ENCODE measurements at regions not wholly inside any gene's neighbourhood (a gene's known extent, or its start where the extent isn't known, plus 50 kb on each side); places are given as distances from the start of the nearest gene placed in this dataset.
A peak's percentile ranks its signal among the peaks of the same experiment; 100 is the strongest.

- TF ChIP-seq CTCF (IDR thresholded peaks at IDR 0.05; ENCODE audit: insufficient read depth, low read length), result no peak
- H3K4me3 ChIP-seq (ENCODE audit: low read depth, low read length), result no peak overlapping the region
- DNase-seq (ENCODE audit: low read depth), result no peak
Observed at GRCh38 chr22:25485626-25486545, 78.6 kb upstream of the GRK3 start.

GRCh38 chr22:25487508-25487907 is 77.0 kb upstream of the GRK3 start:
- DNase-seq (ENCODE audit: low read depth), result no peak
- no peak for TF ChIP-seq CTCF (IDR thresholded peaks at IDR 0.05; ENCODE audit: insufficient read depth, low read length)
- H3K4me3 ChIP-seq (ENCODE audit: low read depth, low read length), result no peak overlapping the region

DNA sequence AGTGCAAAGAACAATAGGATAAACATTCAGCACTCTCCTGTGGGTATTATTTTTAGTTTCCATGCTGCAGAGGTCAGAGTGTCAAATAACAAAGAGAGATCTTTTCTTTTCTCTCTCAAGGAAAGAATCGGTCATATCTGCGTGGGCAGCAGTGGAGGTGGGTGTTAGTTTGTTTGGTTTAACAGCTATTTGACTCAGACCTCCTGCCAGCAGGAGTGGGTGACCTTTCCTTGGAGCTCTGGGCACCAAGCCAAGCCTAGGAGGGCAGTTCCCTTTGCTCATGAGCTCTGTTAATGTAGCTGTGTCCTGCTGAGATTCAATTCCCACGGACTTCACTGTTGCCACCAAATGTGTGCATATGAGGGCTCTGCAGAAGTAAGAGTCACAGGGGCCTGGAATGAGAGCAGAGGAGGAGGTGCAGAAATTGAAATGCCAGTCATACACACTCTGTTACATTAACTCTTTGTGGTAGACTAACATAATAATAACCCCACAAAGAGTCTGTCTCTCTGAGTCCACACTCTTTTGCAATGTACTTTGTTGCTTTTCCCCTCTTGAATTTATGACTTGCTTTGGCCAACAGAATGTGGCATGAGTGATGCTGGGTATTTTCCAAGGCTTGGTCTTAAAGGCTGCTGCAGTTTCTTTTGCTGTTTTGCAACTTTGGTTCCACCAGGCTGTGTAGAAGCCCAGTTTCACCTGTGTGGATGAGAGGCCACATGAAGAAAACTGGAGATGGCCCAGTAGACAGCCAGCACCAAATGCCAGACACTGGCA is 76.0 kb upstream of the GRK3 start:
- no peak for TF ChIP-seq CTCF (IDR thresholded peaks at IDR 0.05; ENCODE audit: insufficient read depth, low read length)
- no peak overlapping the region for H3K4me3 ChIP-seq (ENCODE audit: low read depth, low read length)
- DNase-seq (ENCODE audit: low read depth), result peak; percentile 80

GRCh38 chr22:25489947-25490346 is 74.5 kb upstream of the GRK3 start:
- no peak for TF ChIP-seq CTCF (IDR thresholded peaks at IDR 0.05; ENCODE audit: insufficient read depth, low read length)
- H3K4me3 ChIP-seq (ENCODE audit: low read depth, low read length), result no peak overlapping the region
- no peak for DNase-seq (ENCODE audit: low read depth)

DNA sequence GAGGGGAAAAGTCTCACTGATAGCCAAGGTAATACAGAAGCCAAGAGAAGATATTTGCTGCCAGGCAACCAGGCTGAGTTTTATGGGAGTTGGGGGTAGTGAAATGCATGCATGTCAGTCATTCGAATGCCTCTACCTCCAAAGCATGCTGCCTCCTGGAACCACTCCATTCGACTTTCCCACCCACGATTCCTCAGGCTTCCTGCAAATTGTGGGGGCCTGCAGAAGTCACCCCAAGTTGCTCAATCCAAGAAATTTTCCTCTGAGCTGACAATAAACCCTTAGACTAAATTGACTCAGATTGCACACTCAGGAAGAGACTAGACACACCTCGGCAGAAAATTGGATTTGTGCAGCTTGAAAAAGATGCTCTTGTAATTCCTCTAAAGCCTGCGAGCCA is 73.6 kb upstream of the GRK3 start:
- H3K4me3 ChIP-seq (ENCODE audit: low read depth, low read length), result no peak overlapping the region
- DNase-seq (ENCODE audit: low read depth), result no peak
- TF ChIP-seq CTCF (IDR thresholded peaks at IDR 0.05; ENCODE audit: insufficient read depth, low read length), result no peak

DNA sequence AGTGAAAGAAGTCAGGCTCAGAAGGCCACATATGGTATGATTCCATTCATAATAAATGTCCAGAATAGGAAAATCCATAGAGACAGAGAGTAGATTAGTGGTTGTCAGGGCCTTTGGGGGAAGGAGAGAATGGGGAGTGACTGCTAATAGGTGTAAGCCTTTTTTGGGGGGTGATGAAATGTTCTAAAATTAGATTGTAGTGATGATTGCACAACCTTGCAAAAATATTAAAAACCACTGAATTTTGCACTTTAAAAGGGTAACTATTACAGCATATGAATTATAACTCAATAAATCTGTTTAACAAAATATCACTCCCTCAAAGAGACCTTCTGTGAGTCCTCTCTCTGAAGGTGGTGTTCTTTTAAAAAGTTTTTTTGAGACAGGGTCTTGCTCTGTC is 72.3 kb upstream of the GRK3 start:
- no peak for TF ChIP-seq CTCF (IDR thresholded peaks at IDR 0.05; ENCODE audit: insufficient read depth, low read length)
- H3K4me3 ChIP-seq (ENCODE audit: low read depth, low read length), result no peak overlapping the region
- DNase-seq (ENCODE audit: low read depth), result no peak
